HCT116 (cell line): ENCODE measurements at regions not wholly inside any gene's neighbourhood (a gene's known extent, or its start where the extent isn't known, plus 50 kb on each side); places are given as distances from the start of the nearest gene placed in this dataset.

Source experiments
- ATAC-seq: fragments of 200-7000 bp; cut with Tn5 transposase; 2 replicates; pipeline ENCODE4 v1.9.1; 2020; ENCODE audit warnings: mild to moderate bottlenecking, moderate library complexity
- BruUV-seq: library from RNA; stranded (reverse); fragments of 400-500 nt; replicated peaks from 2 replicates; lab custom pipeline; 2021; lab: Mats Ljungman, UMichigan
- CTCF ChIA-PET: fragments of 300-600 bp; sonication (Branson Sonifier 250); formaldehyde crosslinking; loops from one replicate; lab custom pipeline; 2021; ENCODE audit warnings: antibody characterized with exemption; lab: Charles Lee
- POLR2A ChIA-PET: fragments of 300-600, 350-600 bp; sonication (Branson Sonifier 250); formaldehyde crosslinking; loops from one replicate; lab custom pipeline; 2021; ENCODE audit warnings: antibody characterized with exemption; lab: Charles Lee
- RAD21 ChIA-PET, 2 experiments: fragments of 300-600 bp; sonication (Branson Sonifier 250); formaldehyde crosslinking; loops; one replicate each; lab custom pipeline; 2023; ENCODE audit warnings: low total read pairs in 2 of 2; ENCODE audit not compliant: uncharacterized antibody in 2 of 2, unreplicated experiment in 2 of 2, low non-redundant PET in 1 of 2; lab: Charles Lee
- DNase-seq: peaks from one replicate; pipeline ENCODE4 v3.0.0-alpha.2; 2010; ENCODE audit warnings: low read depth, low spot score
- H2AFZ ChIP-seq: fragments of 200-600 bp; shearing (Covaris generic), sonication (generic); 2 replicates; pipeline ENCODE4 v1.6.1; 2017; ENCODE audit warnings: low read depth, mixed run types, mixed read lengths, antibody characterized with exemption, low read length; ENCODE audit not compliant: poor library complexity, severe bottlenecking
- H3K27ac ChIP-seq: 2 replicates; pipeline ENCODE4 v1.5.1; 2012; ENCODE audit warnings: low read depth, low read length
- H3K27me3 ChIP-seq: fragments of 200-600 bp; sonication (generic); 2 replicates; pipeline ENCODE4 v1.6.1; 2016; ENCODE audit warnings: mixed run types, low read length, mixed read lengths; ENCODE audit not compliant: insufficient read depth
- H3K36me3 ChIP-seq, 2 experiments: fragments of 200-500 bp in 1 of 2; fragments of 200-600 bp in 1 of 2; sonication (Bioruptor generic) in 1 of 2; sonication (generic) in 1 of 2; 2 replicates each; pipeline versions ENCODE4 v1.5.1 to v1.6.1; 2014 to 2016; ENCODE audit warnings: low read length in 2 of 2, inconsistent platforms in 1 of 2, mixed read lengths in 1 of 2, mixed run types in 1 of 2; ENCODE audit not compliant: insufficient read depth in 2 of 2, control insufficient read depth in 1 of 2
- H3K4me1 ChIP-seq, 2 experiments: fragments of 200-600 bp in 1 of 2; sonication (generic) in 1 of 2; 2 replicates each; pipeline versions ENCODE4 v1.5.1 to v1.6.1; 2012 to 2017; ENCODE audit warnings: low read length in 2 of 2, inconsistent platforms in 1 of 2, mild to moderate bottlenecking in 1 of 2, mixed read lengths in 1 of 2, mixed run types in 1 of 2, moderate library complexity in 1 of 2; ENCODE audit not compliant: insufficient read depth in 2 of 2, control insufficient read depth in 1 of 2
- H3K4me2 ChIP-seq: fragments of 200-600 bp; sonication (generic); 2 replicates; pipeline ENCODE4 v1.6.1; 2017; ENCODE audit warnings: mixed run types, low read length, mixed read lengths
- H3K4me3 ChIP-seq, 2 experiments: fragments of 200-600 bp in 1 of 2; sonication (generic) in 1 of 2; replicated peaks in 1 of 2; 2 replicates each; pipeline ENCODE4 v1.5.1; 2011 to 2016; ENCODE audit warnings: low read length in 2 of 2, control low read depth in 1 of 2, low read depth in 1 of 2, mild to moderate bottlenecking in 1 of 2, mixed read lengths in 1 of 2, mixed run types in 1 of 2
- H3K79me2 ChIP-seq: fragments of 200-600 bp; sonication (generic); 2 replicates; pipeline ENCODE4 v1.6.1; 2017; ENCODE audit warnings: mild to moderate bottlenecking, mixed run types, low read length, moderate library complexity, mixed read lengths; ENCODE audit not compliant: insufficient read depth
- H3K9ac ChIP-seq: fragments of 200-600 bp; sonication (generic); 2 replicates; pipeline ENCODE4 v1.6.1; 2016; ENCODE audit warnings: low read length, mixed read lengths
- H3K9me2 ChIP-seq: fragments of 200-600 bp; sonication (generic), shearing (Covaris generic); 2 replicates; pipeline ENCODE4 v1.6.1; 2017; ENCODE audit warnings: mixed run types, mild to moderate bottlenecking, moderate library complexity; ENCODE audit not compliant: insufficient read depth
- H3K9me3 ChIP-seq, 2 experiments: fragments of 200-500 bp in 1 of 2; fragments of 200-600 bp in 1 of 2; sonication (Bioruptor generic) in 1 of 2; sonication (generic) in 1 of 2; 2 replicates each; pipeline ENCODE4 v1.6.1; 2014 to 2017; ENCODE audit warnings: low read length in 2 of 2, mixed read lengths in 2 of 2, inconsistent platforms in 1 of 2, low read depth in 1 of 2, mild to moderate bottlenecking in 1 of 2, mixed run types in 1 of 2, moderate library complexity in 1 of 2; ENCODE audit not compliant: control insufficient read depth in 1 of 2, insufficient read depth in 1 of 2
- H4K20me1 ChIP-seq: fragments of 200-600 bp; sonication (generic), shearing (Covaris generic); 2 replicates; pipeline ENCODE4 v1.6.1; 2017; ENCODE audit warnings: mixed run types, mild to moderate bottlenecking, moderate library complexity; ENCODE audit not compliant: insufficient read depth
- CBX3 ChIP-seq: IDR thresholded peaks from 2 replicates; pipeline ENCODE4 v1.6.1; 2012; ENCODE audit warnings: low read depth
- EGR1 ChIP-seq: IDR thresholded peaks from 2 replicates; pipeline ENCODE4 v1.6.1; 2012; ENCODE audit warnings: low read depth
- ELF1 ChIP-seq: IDR thresholded peaks from 2 replicates; pipeline ENCODE4 v1.6.1; 2012; ENCODE audit warnings: low read depth, borderline replicate concordance
- EZH2 ChIP-seq: fragments of 200-600 bp; sonication (generic); IDR thresholded peaks from 2 replicates; pipeline ENCODE4 v1.6.1; 2017; ENCODE audit warnings: antibody characterized with exemption, mixed run types
- EZH2phosphoT487 ChIP-seq: fragments of 200-600 bp; IDR thresholded peaks from 2 replicates; pipeline ENCODE4 v1.6.1; 2018; ENCODE audit warnings: antibody characterized with exemption, borderline replicate concordance
- FOSL1 ChIP-seq: IDR thresholded peaks from 2 replicates; pipeline ENCODE4 v1.6.1; 2012; ENCODE audit warnings: low read depth
- POLR2AphosphoS5 ChIP-seq: IDR thresholded peaks from 2 replicates; pipeline ENCODE4 v1.6.1; 2011; ENCODE audit warnings: mild to moderate bottlenecking, low read depth, low read length, moderate library complexity
- RAD21 ChIP-seq: IDR thresholded peaks from 2 replicates; pipeline ENCODE4 v1.6.1; 2012; ENCODE audit warnings: low read depth, mild to moderate bottlenecking
- SIN3A ChIP-seq: IDR thresholded peaks from 2 replicates; pipeline ENCODE4 v1.6.1; 2012; ENCODE audit warnings: low read depth
- TCF7L2 ChIP-seq: IDR thresholded peaks from 2 replicates; pipeline ENCODE4 v1.7.0; 2011; ENCODE audit warnings: borderline replicate concordance, inconsistent platforms; ENCODE audit not compliant: insufficient read depth, insufficient read length; ENCODE audit errors: extremely low read depth
- ZFX ChIP-seq: fragments of 450-650 bp; IDR thresholded peaks from 2 replicates; pipeline ENCODE4 v1.6.1; 2017
- ZNF274 ChIP-seq: fragments of 200-500 bp; sonication (Bioruptor generic); IDR thresholded peaks from 2 replicates; pipeline ENCODE4 v1.6.1; 2014; ENCODE audit warnings: mild to moderate bottlenecking, low read depth, low read length, inconsistent platforms
- intact Hi-C: fragments of 100-400 bp; cut with micrococcal nuclease; formaldehyde crosslinking; loops from 2 replicates; pipeline ENCODE4 v1.10.0; 2022
- TF ChIP-seq, protein P1 (sequence below): IDR thresholded peaks from 2 replicates; pipeline ENCODE4 v1.6.1; 2012; ENCODE audit warnings: low read depth

DNA sequence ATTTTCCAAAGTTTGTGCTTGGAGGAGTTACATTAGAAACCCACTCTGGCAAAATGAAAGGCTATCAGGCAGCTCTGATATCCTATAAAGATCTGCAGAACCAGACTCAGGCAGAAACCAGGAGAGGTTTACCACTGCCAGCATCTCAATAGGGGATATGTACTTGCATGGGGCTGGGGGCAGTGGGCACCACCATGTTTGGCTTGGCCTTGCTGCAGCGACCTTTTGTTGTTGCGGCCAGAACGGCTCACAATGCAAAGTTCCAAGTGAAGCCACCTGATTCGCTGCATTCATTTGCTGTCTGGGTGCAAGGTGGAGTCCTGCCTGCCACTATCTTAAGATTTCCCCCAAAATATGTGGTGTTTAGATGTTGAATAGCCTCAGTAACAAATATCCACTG, 81.3 kb downstream of the COPS8 start:
- H3K4me1 ChIP-seq: peaks cover 4 to 11% of the 10 kb centered on the region in 2 experiments; a peak in 3 of 4 replicates
- H4K20me1 ChIP-seq: no peaks in the 10 kb centered on the region
- H3K9ac ChIP-seq: no peak overlapping the region
- no peak overlapping the region for H3K4me2 ChIP-seq
- CTCF ChIA-PET: interaction anchor here (1.6 to 2.3 kb wide), 2 partner anchors 155 to 405 kb away, joined by 5 to 26 read pairs; no protein-coding TSS in a partner anchor
- no peaks in the 10 kb centered on the region for H3K9me2 ChIP-seq
- H3K27me3 ChIP-seq: no peaks in the 10 kb centered on the region; the same call in 1 of the 2 replicates
- peaks cover 0 to 5% of the 10 kb centered on the region in 2 experiments; a peak in 1 of 4 replicates for H3K9me3 ChIP-seq
- POLR2A ChIA-PET: no interaction called here
- ATAC-seq (no peak), DNase-seq (no peak)
- BruUV-seq: no TSS peak
- RAD21 ChIA-PET: no interaction called here
- H3K4me3 ChIP-seq: no peak overlapping the region
- no peaks in the 10 kb centered on the region for H3K79me2 ChIP-seq
- TF ChIP-seq RAD21 (no peak), ZFX (no peak), EZH2phosphoT487 (no peak), CBX3 (no peak), EZH2 (no peak)
- TF ChIP-seq, all 23 proteins: peak for 0
- H3K27ac ChIP-seq: no peak overlapping the region
- intact Hi-C loops: no loop called here
- no peaks in the 10 kb centered on the region for H3K36me3 ChIP-seq
- no peak overlapping the region for H2AFZ ChIP-seq

DNA sequence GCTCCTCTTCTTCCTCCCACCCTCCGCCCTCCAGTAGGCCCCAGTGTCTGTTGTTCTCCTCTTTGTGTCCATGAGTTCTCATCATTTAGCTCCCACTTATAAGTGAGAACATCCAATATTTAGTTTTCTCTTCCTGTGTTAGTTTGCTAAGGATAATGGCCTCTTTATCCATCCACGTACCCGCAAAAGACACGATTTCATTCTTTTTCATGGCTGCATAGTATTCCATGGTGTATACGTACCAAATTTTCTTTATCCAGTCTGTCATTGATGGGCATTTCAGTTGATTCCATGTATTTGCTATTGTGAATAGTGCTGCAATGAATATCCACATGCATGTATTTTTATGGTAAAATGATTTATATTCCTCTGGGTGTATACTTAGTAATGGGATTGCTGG, 82.2 kb downstream of the COPS8 start:
- H3K4me1 ChIP-seq: peaks cover 4 to 12% of the 10 kb centered on the region in 2 experiments; a peak in 3 of 4 replicates
- no peaks in the 10 kb centered on the region for H3K9me2 ChIP-seq
- no peak overlapping the region for H3K4me2 ChIP-seq
- H4K20me1 ChIP-seq: no peaks in the 10 kb centered on the region
- TF ChIP-seq TCF7L2 (no peak), CBX3 (no peak), ZNF274 (no peak), ELF1 (no peak), POLR2AphosphoS5 (no peak), SIN3A (no peak), EGR1 (no peak), EZH2phosphoT487 (no peak), FOSL1 (no peak)
- TF ChIP-seq, protein P1, sequence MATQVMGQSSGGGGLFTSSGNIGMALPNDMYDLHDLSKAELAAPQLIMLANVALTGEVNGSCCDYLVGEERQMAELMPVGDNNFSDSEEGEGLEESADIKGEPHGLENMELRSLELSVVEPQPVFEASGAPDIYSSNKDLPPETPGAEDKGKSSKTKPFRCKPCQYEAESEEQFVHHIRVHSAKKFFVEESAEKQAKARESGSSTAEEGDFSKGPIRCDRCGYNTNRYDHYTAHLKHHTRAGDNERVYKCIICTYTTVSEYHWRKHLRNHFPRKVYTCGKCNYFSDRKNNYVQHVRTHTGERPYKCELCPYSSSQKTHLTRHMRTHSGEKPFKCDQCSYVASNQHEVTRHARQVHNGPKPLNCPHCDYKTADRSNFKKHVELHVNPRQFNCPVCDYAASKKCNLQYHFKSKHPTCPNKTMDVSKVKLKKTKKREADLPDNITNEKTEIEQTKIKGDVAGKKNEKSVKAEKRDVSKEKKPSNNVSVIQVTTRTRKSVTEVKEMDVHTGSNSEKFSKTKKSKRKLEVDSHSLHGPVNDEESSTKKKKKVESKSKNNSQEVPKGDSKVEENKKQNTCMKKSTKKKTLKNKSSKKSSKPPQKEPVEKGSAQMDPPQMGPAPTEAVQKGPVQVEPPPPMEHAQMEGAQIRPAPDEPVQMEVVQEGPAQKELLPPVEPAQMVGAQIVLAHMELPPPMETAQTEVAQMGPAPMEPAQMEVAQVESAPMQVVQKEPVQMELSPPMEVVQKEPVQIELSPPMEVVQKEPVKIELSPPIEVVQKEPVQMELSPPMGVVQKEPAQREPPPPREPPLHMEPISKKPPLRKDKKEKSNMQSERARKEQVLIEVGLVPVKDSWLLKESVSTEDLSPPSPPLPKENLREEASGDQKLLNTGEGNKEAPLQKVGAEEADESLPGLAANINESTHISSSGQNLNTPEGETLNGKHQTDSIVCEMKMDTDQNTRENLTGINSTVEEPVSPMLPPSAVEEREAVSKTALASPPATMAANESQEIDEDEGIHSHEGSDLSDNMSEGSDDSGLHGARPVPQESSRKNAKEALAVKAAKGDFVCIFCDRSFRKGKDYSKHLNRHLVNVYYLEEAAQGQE: no peak
- no peaks in the 10 kb centered on the region for H3K36me3 ChIP-seq
- ATAC-seq: no peak
- H3K27me3 ChIP-seq: no peaks in the 10 kb centered on the region; the same call in 1 of the 2 replicates
- ChIA-PET POLR2A (no interaction called here), RAD21 (no interaction called here), CTCF (no interaction called here)
- H3K27ac ChIP-seq: no peak overlapping the region
- H3K79me2 ChIP-seq: no peaks in the 10 kb centered on the region
- H3K9ac ChIP-seq: no peak overlapping the region
- no peak for DNase-seq
- no peak overlapping the region for H3K4me3 ChIP-seq
- no TSS peak for BruUV-seq
- H2AFZ ChIP-seq: no peak overlapping the region
- intact Hi-C loops: no loop called here
- H3K9me3 ChIP-seq: peaks cover 0 to 5% of the 10 kb centered on the region in 2 experiments; a peak in 1 of 4 replicates
